HG03469 (cell line): ENCODE measurements at regions not wholly inside any gene's neighbourhood (a gene's known extent, or its start where the extent isn't known, plus 50 kb on each side); places are given as distances from the start of the nearest gene placed in this dataset.

ENCODE experiments used
- ATAC-seq: cut with Tn5 transposase; IDR thresholded peaks from one replicate; pipeline ENCODE4 v1.9.1; 2021; ENCODE audit warnings: mild to moderate bottlenecking, moderate library complexity, moderate number of reproducible peaks; ENCODE audit not compliant: unreplicated experiment

GRCh38 chr2:220151341-220151740, 523.9 kb downstream of the SLC4A3 start:
- ATAC-seq = no peak

DNA sequence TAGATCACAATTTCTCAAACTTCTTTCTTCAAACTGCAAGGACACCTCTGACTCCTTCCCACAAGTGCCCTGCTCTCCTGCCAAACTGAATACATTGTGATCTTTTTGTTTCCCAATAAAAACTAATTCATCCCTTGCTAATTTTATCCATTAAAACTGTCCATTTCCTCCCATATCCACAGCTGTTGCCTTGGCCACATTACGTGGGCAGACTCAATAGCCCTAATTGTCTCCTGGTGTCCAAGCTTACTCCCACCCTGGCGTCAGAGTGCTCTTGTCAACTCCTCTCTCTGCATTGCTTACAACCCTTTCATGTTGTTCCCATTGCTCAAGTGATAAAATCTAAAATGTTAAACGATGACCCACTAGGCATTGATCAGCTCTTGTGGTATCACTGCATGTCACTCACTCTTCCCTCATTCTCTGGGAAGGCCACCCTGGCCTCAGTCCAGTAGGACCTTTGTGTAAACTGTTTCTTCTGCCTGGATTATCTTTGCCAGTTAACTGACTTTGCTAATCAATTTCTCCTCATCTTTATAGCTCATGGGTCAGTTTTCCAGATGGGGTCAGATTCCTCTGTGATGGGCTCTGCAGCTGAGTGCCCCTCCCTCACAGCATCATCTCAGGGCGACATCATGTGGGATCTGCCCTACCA, 525.0 kb downstream of the SLC4A3 start:
- ATAC-seq = no peak

DNA sequence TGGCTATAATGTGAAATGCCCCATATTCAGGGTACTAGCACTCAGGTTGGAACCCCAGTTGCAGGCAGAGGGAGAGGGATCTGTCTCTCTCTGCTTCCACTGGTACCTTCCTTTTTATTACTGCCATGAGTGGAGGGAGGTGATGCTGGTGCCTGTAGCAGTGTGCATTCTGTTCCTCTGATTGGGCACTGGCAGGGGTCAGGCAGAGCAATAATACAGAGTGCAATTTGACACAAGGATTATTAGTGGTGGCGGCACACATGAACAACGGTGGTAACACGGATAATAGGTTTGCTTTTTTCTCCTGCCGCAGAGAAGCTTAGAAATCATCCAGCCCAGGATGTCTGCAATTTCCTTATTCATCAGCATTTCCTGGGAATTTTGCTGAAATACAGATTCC, 525.7 kb downstream of the SLC4A3 start:
- no peak for ATAC-seq

GRCh38 chr2:220154304-220154703, 526.9 kb downstream of the SLC4A3 start:
- no peak for ATAC-seq

DNA sequence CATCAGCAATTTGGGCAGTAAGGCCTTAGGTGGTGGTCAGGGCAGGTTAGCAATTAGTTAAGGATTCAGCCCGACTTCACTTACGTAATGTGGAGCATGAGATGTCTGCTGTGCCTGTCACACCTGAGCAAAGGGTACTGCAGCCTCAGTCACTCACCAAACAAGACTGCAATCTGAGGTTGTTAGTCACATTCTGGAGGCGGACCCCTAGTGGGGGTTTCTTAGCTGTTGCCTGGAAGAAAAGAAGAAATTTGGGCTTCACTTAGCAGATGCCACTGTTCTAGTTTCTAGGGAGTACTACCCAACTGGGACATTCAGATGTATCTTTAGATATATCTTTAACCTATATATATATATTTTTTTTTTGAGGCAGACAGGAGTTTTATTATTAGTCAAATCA, 529.9 kb downstream of the SLC4A3 start:
- ATAC-seq = no peak

- no peak for ATAC-seq
Measured at GRCh38 chr2:220159738-220160137, 532.3 kb downstream of the SLC4A3 start.

DNA sequence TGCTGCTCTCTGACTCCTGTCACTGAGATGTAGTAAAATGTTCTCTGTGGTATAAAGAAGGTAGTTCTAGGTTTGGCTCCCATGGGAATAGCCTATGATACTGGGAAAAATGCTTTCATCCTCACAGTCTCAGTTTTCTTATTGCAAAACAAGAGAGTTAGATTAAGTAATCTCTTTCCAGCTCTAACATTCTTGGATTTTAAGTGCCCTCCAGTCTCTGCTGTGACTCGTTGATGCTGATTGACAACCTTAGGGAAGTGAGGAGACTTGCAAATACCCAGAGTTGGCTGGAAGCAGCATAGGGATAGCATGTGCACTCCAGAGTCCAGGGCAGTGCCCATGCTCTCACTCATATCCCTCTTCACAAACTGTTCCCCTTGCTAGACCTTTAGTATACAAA, 534.9 kb downstream of the SLC4A3 start:
- ATAC-seq = no peak

DNA sequence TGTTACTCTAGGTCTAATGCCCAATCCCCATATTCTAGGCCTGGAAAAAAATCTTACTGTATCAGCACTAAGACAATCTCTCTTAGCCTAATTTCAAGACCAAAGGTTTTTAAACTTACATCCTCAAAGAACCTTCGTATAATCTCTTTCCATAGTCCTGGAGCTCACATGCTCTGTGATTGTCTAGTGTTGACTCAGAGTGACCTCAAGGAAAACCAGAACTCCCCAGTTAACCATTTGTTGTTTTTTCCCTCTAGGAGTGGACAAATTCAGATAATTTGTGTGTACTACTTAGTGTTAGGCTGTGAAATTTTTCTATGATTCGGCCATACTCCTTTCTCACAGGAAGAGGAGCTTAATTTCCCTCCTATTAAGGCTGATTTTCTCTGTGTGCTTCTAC, 536.1 kb downstream of the SLC4A3 start:
- ATAC-seq = no peak

- ATAC-seq = no peak
Measured at GRCh38 chr2:220165401-220165800, 538.0 kb downstream of the SLC4A3 start.

GRCh38 chr2:220166616-220167015, 539.2 kb downstream of the SLC4A3 start:
- ATAC-seq = no peak

DNA sequence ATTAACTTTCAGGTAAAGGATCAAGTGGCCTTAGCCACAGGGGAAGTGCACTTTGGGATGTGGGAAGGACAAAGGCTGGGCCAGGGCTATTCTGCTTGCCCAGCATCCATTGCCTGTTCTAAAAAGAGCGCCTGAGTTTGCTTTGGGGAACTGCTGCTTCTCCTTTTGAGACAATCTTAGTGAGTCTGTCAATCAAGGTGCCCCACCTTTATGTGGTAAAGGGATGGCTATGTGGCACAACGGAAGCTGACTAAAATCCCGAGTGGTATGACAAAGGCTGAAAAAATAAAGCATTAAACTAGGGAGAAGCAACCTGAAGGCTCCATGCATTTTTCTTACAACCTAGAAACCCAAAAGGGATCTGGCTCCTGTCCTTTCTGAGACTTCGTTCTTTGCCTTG, 540.5 kb downstream of the SLC4A3 start:
- no peak for ATAC-seq

DNA sequence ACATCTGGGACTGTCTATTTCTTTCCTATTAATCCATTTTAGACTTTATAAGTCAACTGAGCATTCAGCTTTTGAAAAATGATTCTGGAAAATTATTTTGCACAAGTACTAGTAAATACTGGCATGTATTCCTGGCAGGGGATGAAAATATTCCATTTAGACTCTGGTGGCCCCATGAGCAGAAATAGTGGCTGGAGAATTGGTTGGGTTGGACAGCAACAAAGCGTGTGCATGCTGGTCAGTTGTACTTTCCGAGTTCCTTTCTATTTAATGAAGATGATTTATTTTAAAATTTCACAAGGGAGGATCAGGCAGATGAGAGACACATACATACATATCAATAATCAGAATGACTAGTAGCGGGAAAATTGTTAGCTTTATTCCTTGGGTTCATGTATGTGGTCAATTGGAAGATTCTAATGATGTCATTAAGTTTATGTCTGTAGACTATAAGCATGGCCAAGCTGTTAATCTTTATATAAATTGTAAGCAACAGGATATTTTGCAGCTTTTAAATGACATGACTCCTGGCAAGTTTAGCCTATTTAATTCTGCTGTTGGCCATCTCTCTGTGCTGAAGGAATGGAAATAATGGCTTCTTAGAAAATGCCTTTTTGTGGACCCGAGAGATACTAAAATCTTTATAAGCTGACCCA, 541.6 kb downstream of the SLC4A3 start:
- no peak for ATAC-seq

- no peak for ATAC-seq
Measured at GRCh38 chr2:220174826-220175225, 547.4 kb downstream of the SLC4A3 start.

GRCh38 chr2:220175967-220176366, 548.5 kb downstream of the SLC4A3 start:
- ATAC-seq = no peak

DNA sequence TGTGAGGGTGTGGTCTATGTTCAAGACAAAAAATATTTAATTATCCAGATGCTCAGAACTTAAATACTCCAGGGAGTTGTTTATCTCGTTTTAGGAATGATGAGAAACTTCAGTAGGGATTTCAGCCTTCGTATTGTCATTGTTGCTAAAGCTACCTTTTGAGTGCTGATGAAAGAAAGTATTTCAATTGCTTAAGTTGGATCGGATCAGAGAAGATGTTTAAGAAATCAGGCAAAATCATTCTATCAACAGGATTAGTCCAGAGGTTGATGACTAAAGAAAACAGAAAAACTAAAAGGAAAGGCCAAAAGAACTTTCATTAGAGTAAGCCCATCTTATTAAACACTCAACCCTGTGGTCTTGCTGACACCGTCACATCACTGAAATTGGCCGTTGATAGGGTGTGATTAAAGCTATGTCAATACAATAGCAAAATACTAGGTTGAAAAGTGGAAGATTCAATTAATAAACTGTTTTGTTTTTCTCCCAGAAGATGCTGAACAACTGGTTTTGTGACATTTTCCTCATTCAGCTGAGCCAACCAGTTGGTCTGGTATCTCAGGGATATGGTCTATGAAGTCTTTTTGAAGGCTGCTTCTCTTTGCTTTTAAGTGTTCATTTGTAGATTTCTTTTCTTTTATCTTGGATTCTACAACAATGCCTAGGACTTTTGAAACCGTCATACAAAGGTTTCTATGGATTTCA, 551.7 kb downstream of the SLC4A3 start:
- no peak for ATAC-seq

DNA sequence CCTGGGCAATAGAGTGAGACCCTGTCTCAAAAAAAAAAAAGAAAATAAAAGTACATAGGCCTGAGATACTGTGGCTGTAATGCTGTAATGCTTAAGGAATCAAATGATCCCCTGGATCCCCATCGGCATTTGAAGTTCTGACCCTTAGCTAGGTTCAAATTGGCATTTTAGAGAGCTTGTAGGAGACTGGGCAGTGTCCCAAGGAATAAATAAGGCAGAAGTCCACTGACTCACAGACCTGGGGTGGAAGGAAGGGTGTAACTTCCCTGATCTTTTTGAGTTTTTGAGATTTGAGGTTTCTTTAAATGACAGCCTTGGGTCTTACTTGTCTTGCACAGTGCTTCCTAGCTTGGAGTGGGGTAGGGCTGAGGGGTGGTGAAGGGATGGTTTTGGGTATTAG, 553.7 kb downstream of the SLC4A3 start:
- no peak for ATAC-seq

DNA sequence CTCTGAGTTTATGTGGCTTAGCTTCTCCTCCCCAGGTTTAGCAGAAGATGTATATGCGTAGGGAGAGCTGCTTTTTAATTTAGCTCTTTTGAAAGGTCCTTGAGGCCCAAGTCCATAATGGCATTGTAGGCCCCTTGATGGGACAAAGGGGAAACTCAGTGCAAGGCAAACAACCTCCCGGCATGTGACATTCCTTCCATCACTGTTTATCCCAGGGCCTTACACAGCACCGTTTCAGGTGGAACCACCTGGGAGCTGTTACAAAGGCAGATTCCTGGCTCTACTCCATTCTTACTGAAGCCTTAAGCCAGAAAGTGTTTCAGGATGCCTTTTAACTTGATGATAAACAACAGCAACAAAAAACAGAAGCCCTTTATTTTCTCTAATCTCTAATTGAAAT, 555.4 kb downstream of the SLC4A3 start:
- no peak for ATAC-seq

- ATAC-seq = no peak
Measured at GRCh38 chr2:220185766-220186305, 558.4 kb downstream of the SLC4A3 start.

DNA sequence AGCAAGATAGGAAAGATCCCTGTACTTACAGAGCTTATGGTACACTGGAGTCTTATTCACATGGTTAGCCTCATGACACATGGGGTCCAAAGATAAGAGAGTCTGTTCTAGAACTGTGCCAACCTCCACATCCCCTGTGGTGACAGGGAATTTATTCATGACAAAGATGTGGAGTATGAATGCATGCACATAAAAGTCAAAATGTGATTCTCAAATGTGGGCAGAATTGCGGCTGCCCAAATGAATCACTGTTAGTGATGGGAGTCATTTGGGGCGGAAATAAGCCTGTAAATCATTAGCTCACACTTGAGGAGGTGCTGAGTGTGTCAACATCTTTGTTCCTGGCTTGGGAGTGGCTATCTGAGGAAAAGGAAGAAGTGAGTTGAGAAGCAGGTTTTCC, 560.6 kb downstream of the SLC4A3 start:
- no peak for ATAC-seq

DNA sequence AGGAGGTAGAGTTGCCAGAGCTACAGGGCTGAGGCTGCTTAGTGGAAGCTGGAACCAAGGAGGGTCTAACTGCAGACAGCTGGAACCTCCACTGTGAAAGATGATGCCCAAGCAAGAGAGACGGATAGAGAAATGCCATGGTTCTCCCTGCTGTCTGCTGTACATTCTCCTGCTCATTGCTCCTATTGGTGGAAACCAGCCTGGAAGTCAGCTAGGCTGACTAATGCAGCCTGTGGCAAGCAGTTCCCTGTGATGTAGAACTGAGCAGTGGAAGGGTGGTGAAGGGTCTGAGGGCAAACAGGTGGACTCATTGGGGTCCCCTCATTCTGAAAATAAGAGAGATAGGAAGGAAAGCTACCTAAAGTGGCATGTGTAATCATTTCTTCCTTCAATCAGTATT, 563.6 kb downstream of the SLC4A3 start:
- no peak for ATAC-seq

DNA sequence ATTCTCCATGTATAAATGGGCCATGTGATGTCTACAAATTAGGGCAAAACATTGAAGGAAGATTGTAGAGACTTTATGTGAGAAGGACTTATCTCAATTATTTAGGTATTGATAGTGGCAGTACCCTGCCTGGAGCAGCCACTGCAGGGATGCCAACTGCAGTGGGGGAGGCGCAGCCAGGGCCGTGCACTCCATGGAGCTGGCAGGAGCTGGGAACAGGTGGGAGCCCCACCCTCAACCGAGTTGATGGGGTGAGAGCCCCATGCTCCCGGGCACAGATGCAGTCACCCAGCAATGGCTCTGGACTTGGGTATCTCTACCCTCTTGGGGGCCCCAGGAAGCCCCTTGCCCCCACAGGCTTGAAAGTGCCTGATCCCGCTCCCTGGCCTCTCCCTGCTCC, 564.3 kb downstream of the SLC4A3 start:
- ATAC-seq = no peak
